Hepatocyte (in vitro differentiated cells): ENCODE measurements at regions not wholly inside any gene's neighbourhood (a gene's known extent, or its start where the extent isn't known, plus 50 kb on each side); places are given as distances from the start of the nearest gene placed in this dataset.

Source experiments
- CTCF ChIP-seq: fragments of 200-600 bp; sonication (generic); IDR thresholded peaks from 2 replicates; pipeline ENCODE4 v1.5.1; 2016; ENCODE audit warnings: antibody characterized with exemption, mild to moderate bottlenecking; ENCODE audit not compliant: poor library complexity
- EZH2 ChIP-seq: fragments of 200-600 bp; sonication (generic); IDR thresholded peaks from 2 replicates; pipeline ENCODE4 v1.6.1; 2016; ENCODE audit warnings: antibody characterized with exemption, mild to moderate bottlenecking, borderline replicate concordance
- EZH2phosphoT487 ChIP-seq: fragments of 200-600 bp; sonication (generic); IDR thresholded peaks from one replicate; pipeline ENCODE4 v1.6.1; 2018; ENCODE audit warnings: antibody characterized with exemption, mild to moderate bottlenecking, low read depth, moderate library complexity; ENCODE audit not compliant: unreplicated experiment, severe bottlenecking

GRCh38 chr7:68121056-68121455, 1124.4 kb downstream of the TYW1 start:
- TF ChIP-seq CTCF (no peak), EZH2phosphoT487 (no peak), EZH2 (no peak)
